Fibroblast of pulmonary artery (primary cell): ENCODE measurements at regions not wholly inside any gene's neighbourhood (a gene's known extent, or its start where the extent isn't known, plus 50 kb on each side); places are given as distances from the start of the nearest gene placed in this dataset.

Source experiments
- DNase-seq: peaks from one replicate; pipeline ENCODE4 v3.0.0-alpha.2; 2010; ENCODE audit warnings: low read depth
- H3K4me3 ChIP-seq: replicated peaks from 2 replicates; pipeline ENCODE4 v1.5.1; 2011; ENCODE audit warnings: low read depth, mild to moderate bottlenecking, control low read depth, low read length, moderate library complexity
- CTCF ChIP-seq: IDR thresholded peaks from 2 replicates; pipeline ENCODE4 v1.5.1; 2011; ENCODE audit warnings: mild to moderate bottlenecking, control low read depth, low read length, inconsistent platforms; ENCODE audit errors: missing control alignments

DNA sequence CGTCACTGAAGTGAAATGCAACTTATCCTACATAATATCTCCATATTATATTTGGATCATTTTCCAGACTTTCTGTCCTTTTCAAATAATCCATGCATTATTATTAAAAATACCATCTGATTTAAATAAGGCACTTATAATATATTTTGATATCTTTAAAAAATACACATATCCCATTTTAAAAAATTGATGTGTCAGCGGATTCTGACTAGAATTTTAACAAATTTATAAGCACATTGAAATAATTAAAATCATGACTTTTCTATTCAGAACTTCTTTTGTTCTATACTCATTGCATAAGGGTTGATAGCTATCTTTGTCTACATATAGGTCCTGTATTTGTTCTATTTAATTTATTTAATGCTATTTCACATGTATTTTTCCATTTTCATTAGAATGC, 199.0 kb upstream of the DSEL start:
- H3K4me3 ChIP-seq = no peak overlapping the region
- DNase-seq = no peak
- no peak for TF ChIP-seq CTCF

GRCh38 chr18:67710639-67711038, 194.1 kb upstream of the DSEL start:
- TF ChIP-seq CTCF = no peak
- no peak for DNase-seq
- H3K4me3 ChIP-seq = no peak overlapping the region

DNA sequence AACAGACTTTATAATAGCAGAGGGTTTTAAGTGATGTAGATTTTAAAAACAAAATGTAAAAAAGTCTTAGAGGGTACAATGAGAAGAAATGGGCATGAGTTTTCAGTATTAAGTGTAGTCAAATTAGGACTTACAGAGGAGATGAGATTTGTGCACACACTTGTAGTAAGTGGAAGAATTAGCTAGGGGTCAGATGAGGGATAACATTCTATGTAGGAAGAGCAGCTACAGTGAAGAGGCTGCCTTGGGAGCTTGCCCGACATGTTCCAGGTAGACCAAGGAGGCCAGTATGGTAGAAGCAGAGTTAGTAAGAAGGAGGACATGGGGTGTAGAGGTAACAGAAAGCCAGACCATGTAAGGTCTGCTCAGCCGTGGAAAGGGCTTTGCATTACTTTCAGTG, 189.2 kb upstream of the DSEL start:
- no peak for TF ChIP-seq CTCF
- DNase-seq = peak; percentile 13
- no peak overlapping the region for H3K4me3 ChIP-seq

GRCh38 chr18:67695684-67696083, 179.2 kb upstream of the DSEL start:
- H3K4me3 ChIP-seq = no peak overlapping the region
- no peak for DNase-seq
- no peak for TF ChIP-seq CTCF

DNA sequence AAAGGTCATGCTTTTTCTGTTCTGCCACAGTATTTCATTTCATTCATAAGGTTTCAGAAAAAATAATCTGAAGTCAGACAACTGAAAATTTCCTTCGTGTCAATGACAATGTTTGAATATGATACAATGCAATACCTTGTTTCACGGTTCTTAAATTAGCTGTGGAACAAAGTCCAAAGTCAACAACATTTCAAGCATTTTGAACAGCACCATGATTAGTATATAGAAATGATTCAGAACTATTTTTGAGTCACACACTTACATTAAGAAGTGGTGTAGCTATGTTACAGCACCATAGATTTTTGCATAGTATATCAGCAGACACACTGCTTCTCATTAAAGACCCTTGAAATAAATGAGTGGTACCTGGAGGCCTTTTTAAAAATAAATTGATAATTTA, 178.3 kb upstream of the DSEL start:
- no peak for DNase-seq
- H3K4me3 ChIP-seq = no peak overlapping the region
- no peak for TF ChIP-seq CTCF

DNA sequence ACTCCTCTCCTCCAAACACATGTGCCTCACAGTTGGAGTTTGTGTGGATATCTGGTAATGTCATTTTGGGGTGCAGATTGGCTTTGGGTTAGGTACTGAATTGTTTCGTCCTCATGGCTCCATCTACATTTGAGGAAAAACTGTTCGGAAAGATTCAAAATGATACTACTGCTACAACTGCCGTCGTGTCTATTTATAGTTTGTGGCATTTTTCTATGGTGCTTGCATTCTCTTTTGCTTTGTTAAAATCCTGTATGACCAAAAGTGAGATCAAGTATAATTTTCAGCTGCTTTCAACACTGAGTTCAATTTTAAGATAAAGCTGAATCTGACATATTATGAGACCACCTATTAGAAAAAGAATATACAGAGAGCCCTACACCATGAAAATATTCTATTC, 176.3 kb upstream of the DSEL start:
- H3K4me3 ChIP-seq = no peak overlapping the region
- no peak for TF ChIP-seq CTCF
- DNase-seq = no peak

DNA sequence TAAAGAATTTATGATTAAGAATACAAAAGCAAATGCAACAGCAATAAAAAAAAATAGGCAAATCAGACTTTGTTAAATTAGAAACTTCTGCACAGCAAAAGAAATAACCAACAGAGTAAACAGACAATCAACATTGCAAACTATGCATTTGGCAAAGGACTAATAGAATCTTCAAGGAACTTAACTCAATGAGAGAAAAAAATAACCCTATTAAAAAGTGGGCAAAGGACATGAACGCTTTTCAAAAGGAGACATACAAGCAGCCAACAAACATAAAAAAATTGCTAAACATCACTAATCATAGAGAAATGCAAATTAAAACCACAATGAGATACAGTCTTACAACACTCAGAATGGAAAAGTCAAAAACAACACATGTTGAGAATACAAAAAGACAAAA, 166.0 kb upstream of the DSEL start:
- no peak for TF ChIP-seq CTCF
- no peak for DNase-seq
- H3K4me3 ChIP-seq = no peak overlapping the region
